ENCODE measurements at regions not wholly inside any gene's neighbourhood (a gene's known extent, or its start where the extent isn't known, plus 50 kb on each side); places are given as distances from the start of the nearest gene placed in this dataset. TPM values are rescaled to one million over a fixed set of nuclear protein-coding genes. Genes with fewer than 3 reads are reported as not detected.

GRCh38 chr3:70383360-70383831 lies 71.0 kb upstream of the MDFIC2 start:
- no peak for TF ChIP-seq POLR2A (IDR thresholded peaks at IDR 0.05)
- TF ChIP-seq, protein P1, sequence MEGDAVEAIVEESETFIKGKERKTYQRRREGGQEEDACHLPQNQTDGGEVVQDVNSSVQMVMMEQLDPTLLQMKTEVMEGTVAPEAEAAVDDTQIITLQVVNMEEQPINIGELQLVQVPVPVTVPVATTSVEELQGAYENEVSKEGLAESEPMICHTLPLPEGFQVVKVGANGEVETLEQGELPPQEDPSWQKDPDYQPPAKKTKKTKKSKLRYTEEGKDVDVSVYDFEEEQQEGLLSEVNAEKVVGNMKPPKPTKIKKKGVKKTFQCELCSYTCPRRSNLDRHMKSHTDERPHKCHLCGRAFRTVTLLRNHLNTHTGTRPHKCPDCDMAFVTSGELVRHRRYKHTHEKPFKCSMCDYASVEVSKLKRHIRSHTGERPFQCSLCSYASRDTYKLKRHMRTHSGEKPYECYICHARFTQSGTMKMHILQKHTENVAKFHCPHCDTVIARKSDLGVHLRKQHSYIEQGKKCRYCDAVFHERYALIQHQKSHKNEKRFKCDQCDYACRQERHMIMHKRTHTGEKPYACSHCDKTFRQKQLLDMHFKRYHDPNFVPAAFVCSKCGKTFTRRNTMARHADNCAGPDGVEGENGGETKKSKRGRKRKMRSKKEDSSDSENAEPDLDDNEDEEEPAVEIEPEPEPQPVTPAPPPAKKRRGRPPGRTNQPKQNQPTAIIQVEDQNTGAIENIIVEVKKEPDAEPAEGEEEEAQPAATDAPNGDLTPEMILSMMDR (IDR thresholded peaks at IDR 0.05): no peak
- Histone ChIP-seq H3K27me3 (no peaks in the 10 kb centered on the region), H3K4me1 (no peaks in the 10 kb centered on the region), H3K27ac (no peak overlapping the region), H3K4me3 (replicated peaks in 1 of 3) (no peak overlapping the region), H3K36me3 (no peaks in the 10 kb centered on the region), H3K9me3 (no peaks in the 10 kb centered on the region)
- intact Hi-C loops (cut with DNase I): no loop called here
- 86 to 89% methylated on average over 6 of the region's 6 CpGs for WGBS, 2 donors
- no peak for DNase-seq

- Histone ChIP-seq H3K4me1 (no peaks in the 10 kb centered on the region), H3K36me3 (no peaks in the 10 kb centered on the region), H3K4me3 (replicated peaks in 1 of 3) (no peak overlapping the region), H3K27ac (no peak overlapping the region), H3K9me3 (no peaks in the 10 kb centered on the region), H3K27me3 (no peaks in the 10 kb centered on the region)
- no peak for DNase-seq
- WGBS, 2 donors: 87 to 90% methylated on average over 4 of the region's 4 CpGs
- TF ChIP-seq, protein P1 (IDR thresholded peaks at IDR 0.05): no peak
- no peak for TF ChIP-seq POLR2A (IDR thresholded peaks at IDR 0.05)
- intact Hi-C loops (cut with DNase I): no loop called here
These were observed 61.7 kb upstream of the MDFIC2 start for GRCh38 chr3:70374179-70374578.

Small RNAs in the stretch of these regions (small RNA-seq; reads per million reads assigned to genes)
- gene COX6CP6 (not detected), gene RNU6-281P (not detected)

Measured in thyroid gland (tissue), 4 donors.